H1 (cell line): ENCODE measurements at regions not wholly inside any gene's neighbourhood (a gene's known extent, or its start where the extent isn't known, plus 50 kb on each side); places are given as distances from the start of the nearest gene placed in this dataset.

ENCODE experiments used
- ASH2L ChIP-seq: fragments of 200-600, 300-600 bp; sonication (generic); IDR thresholded peaks from one replicate; pipeline ENCODE4 v1.7.1; 2017; ENCODE audit warnings: low read length
- CEBPB ChIP-seq: IDR thresholded peaks from 2 replicates; pipeline ENCODE4 v1.6.1; 2012; ENCODE audit warnings: low read depth, low read length
- CHD7 ChIP-seq: fragments of 300-600 bp; sonication (generic); IDR thresholded peaks from 2 replicates; pipeline ENCODE4 v1.7.1; 2012; ENCODE audit warnings: low read length, moderate library complexity, mild to moderate bottlenecking, inconsistent platforms; ENCODE audit not compliant: insufficient replicate concordance
- EP300 ChIP-seq, 2 experiments: IDR thresholded peaks; 1 replicate in 1 of 2; 2 replicates in 1 of 2; pipeline ENCODE4 v1.6.1; 2011 to 2012; ENCODE audit warnings: low read depth in 2 of 2, low read length in 2 of 2, mild to moderate bottlenecking in 2 of 2, borderline replicate concordance in 1 of 2, inconsistent platforms in 1 of 2, moderate library complexity in 1 of 2
- EZH2 ChIP-seq: fragments of 200-600 bp; sonication (generic); IDR thresholded peaks from 2 replicates; pipeline ENCODE4 v1.7.1; 2012; ENCODE audit warnings: low read depth, mild to moderate bottlenecking, moderate library complexity, low read length, inconsistent platforms; ENCODE audit not compliant: severe bottlenecking
- GTF2F1 ChIP-seq: IDR thresholded peaks from 2 replicates; pipeline ENCODE4 v1.6.1; 2012; ENCODE audit warnings: low read depth, low read length, improper control_type of control experiment, borderline replicate concordance
- HDAC6 ChIP-seq: IDR thresholded peaks from one replicate; pipeline ENCODE4 v1.7.1; 2012; ENCODE audit warnings: low read depth, mild to moderate bottlenecking, inconsistent platforms, low read length, moderate library complexity
- JUN ChIP-seq: IDR thresholded peaks from 2 replicates; pipeline ENCODE4 v1.6.1; 2011; ENCODE audit warnings: low read depth, mild to moderate bottlenecking, improper control_type of control experiment, low read length
- POLR2AphosphoS5 ChIP-seq: IDR thresholded peaks from 2 replicates; pipeline ENCODE4 v1.6.1; 2011; ENCODE audit warnings: low read depth, low read length
- RAD21 ChIP-seq, 2 experiments: IDR thresholded peaks in 1 of 2; conservative IDR thresholded peaks in 1 of 2; 2 replicates each; pipeline ENCODE4 v1.6.1; 2011; ENCODE audit warnings: low read depth in 2 of 2, low read length in 2 of 2, improper control_type of control experiment in 1 of 2, inconsistent platforms in 1 of 2, mild to moderate bottlenecking in 1 of 2, moderate library complexity in 1 of 2
- RXRA ChIP-seq: IDR thresholded peaks from 2 replicates; pipeline ENCODE4 v1.6.1; 2011; ENCODE audit warnings: low read depth, mild to moderate bottlenecking, low read length, moderate library complexity; ENCODE audit not compliant: insufficient read depth
- SP4 ChIP-seq: IDR thresholded peaks from 2 replicates; pipeline ENCODE4 v1.6.1; 2012; ENCODE audit warnings: low read length, inconsistent platforms
- ZNF274 ChIP-seq: IDR thresholded peaks from 2 replicates; pipeline ENCODE4 v1.7.0; 2012; ENCODE audit warnings: low read length, borderline replicate concordance; ENCODE audit errors: extremely low read depth

GRCh38 chr14:27686137-27686536, 1080.5 kb upstream of the FOXG1 start (continued):
- TF ChIP-seq CHD7 = no peak
- TF ChIP-seq POLR2AphosphoS5 = no peak
- no peak for TF ChIP-seq RXRA
- no peak for TF ChIP-seq ZNF274
- no peak for TF ChIP-seq EZH2
- TF ChIP-seq ASH2L = no peak
- TF ChIP-seq GTF2F1 = no peak
- TF ChIP-seq HDAC6 = no peak
- no peak for TF ChIP-seq EP300 (IDR thresholded peaks at IDR 0.05; ENCODE audit: borderline replicate concordance in 1 of 2, low read depth in 2 of 2, low read length in 2 of 2)
- TF ChIP-seq CEBPB = no peak
- no peak for TF ChIP-seq JUN
- no peak for TF ChIP-seq RAD21 (IDR thresholded peaks at IDR 0.05 in 1 of 2, conservative IDR thresholded peaks at IDR 0.05 in 1 of 2; ENCODE audit: low read depth in 2 of 2, low read length in 2 of 2)
- TF ChIP-seq SP4 = no peak
